Liver (tissue), 3 donors: ENCODE measurements at regions not wholly inside any gene's neighbourhood (a gene's known extent, or its start where the extent isn't known, plus 50 kb on each side); places are given as distances from the start of the nearest gene placed in this dataset.

Source experiments
- CTCF ChIP-seq: fragments of 150-350 bp; IDR thresholded peaks from 2 replicates; pipeline ENCODE4 v1.5.1; 2017; ENCODE audit warnings: improper control_type of control experiment, low read depth, low read length; ENCODE audit not compliant: missing input control
- MAX ChIP-seq: IDR thresholded peaks from 2 replicates; pipeline ENCODE4 v1.6.1; 2016; ENCODE audit warnings: antibody characterized with exemption
- REST ChIP-seq: IDR thresholded peaks from 2 replicates; pipeline ENCODE4 v1.6.1; 2016; ENCODE audit warnings: antibody characterized with exemption, mild to moderate bottlenecking
- RXRA ChIP-seq, 2 donors: IDR thresholded peaks; 2 replicates each; pipeline ENCODE4 v1.6.1; 2017 to 2018; ENCODE audit warnings: antibody characterized with exemption in 2 of 2, mild to moderate bottlenecking in 1 of 2
- ZBTB33 ChIP-seq: IDR thresholded peaks from 2 replicates; pipeline ENCODE4 v1.6.1; 2016; ENCODE audit warnings: antibody characterized with exemption
- donor health status: healthy.
- donor health status: healthy.

GRCh38 chrX:125646195-125646594 is 326.5 kb downstream of the TEX13C start:
- no peak for TF ChIP-seq MAX
- peak; percentile 4 for TF ChIP-seq CTCF
- TF ChIP-seq REST = no peak
- no peak for TF ChIP-seq ZBTB33
- no peak for TF ChIP-seq RXRA (IDR thresholded peaks at IDR 0.05)
